SK-N-SH (cell line): ENCODE measurements at regions not wholly inside any gene's neighbourhood (a gene's known extent, or its start where the extent isn't known, plus 50 kb on each side); places are given as distances from the start of the nearest gene placed in this dataset.

ENCODE experiments used
- CTCF ChIP-seq: fragments of 200-600 bp; sonication (generic); IDR thresholded peaks from 2 replicates; pipeline ENCODE4 v1.6.1; 2017; ENCODE audit warnings: antibody characterized with exemption, mild to moderate bottlenecking, moderate library complexity
- FOXJ3 ChIP-seq: sonication (generic); formaldehyde crosslinking; IDR thresholded peaks from 2 replicates; pipeline ENCODE4 v1.5.1; 2020; ENCODE audit warnings: mild to moderate bottlenecking, missing genetic modification reagents
- PBX3 ChIP-seq: IDR thresholded peaks from 2 replicates; pipeline ENCODE4; 2012
- RAD21 ChIP-seq: IDR thresholded peaks from 2 replicates; pipeline ENCODE4 v1.6.1; 2012; ENCODE audit warnings: mild to moderate bottlenecking, low read length
- YY1 ChIP-seq: IDR thresholded peaks from 2 replicates; pipeline ENCODE4 v1.4.0; 2012; ENCODE audit warnings: low read depth, mild to moderate bottlenecking

- TF ChIP-seq FOXJ3 (CRISPR knock-in tag): no peak
- TF ChIP-seq PBX3: no peak
- TF ChIP-seq CTCF: no peak
- TF ChIP-seq RAD21: no peak
- no peak for TF ChIP-seq YY1
Observed at GRCh38 chr22:27372364-27372763, 429.2 kb downstream of the MN1 start.
